H1 (cell line): ENCODE measurements at regions not wholly inside any gene's neighbourhood (a gene's known extent, or its start where the extent isn't known, plus 50 kb on each side); places are given as distances from the start of the nearest gene placed in this dataset.

Source experiments
- CTCF ChIA-PET: fragments of 300-600 bp; sonication (Branson Sonifier 250); formaldehyde crosslinking; loops from one replicate; lab custom pipeline; 2021; ENCODE audit not compliant: partially characterized antibody; lab: Charles Lee
- POLR2A ChIA-PET: fragments of 300-600 bp; sonication (Branson Sonifier 250); formaldehyde crosslinking; loops from one replicate; lab custom pipeline; 2021; ENCODE audit warnings: inconsistent platforms; ENCODE audit not compliant: partially characterized antibody; lab: Charles Lee
- DNase-seq, 2 experiments: peaks; one replicate each; pipeline versions ENCODE4 v3.0.0 to v3.0.0-alpha.2; 2010 to 2022; ENCODE audit warnings: low spot score in 2 of 2, low read depth in 1 of 2, mixed read lengths in 1 of 2
- FAIRE-seq: peaks from 2 replicates; lab custom pipeline; 2011; peaks lifted over from hg19 to GRCh38; lab: Jason Lieb, UNC
- H2AFZ ChIP-seq: 2 replicates; pipeline ENCODE4 v1.8.1; 2012; ENCODE audit warnings: low read length, inconsistent platforms
- H2AK5ac ChIP-seq: 2 replicates; pipeline ENCODE4 v1.6.1; 2013; ENCODE audit warnings: low read depth, low read length
- H2BK120ac ChIP-seq: replicated peaks from 2 replicates; pipeline ENCODE3; 2013; ENCODE audit warnings: low read depth, low read length, inconsistent platforms
- H2BK12ac ChIP-seq: 2 replicates; pipeline ENCODE4 v1.6.1; 2013; ENCODE audit warnings: low read depth, low read length
- H2BK15ac ChIP-seq: 2 replicates; pipeline ENCODE4 v1.6.1; 2013; ENCODE audit warnings: low read length
- H2BK20ac ChIP-seq: 2 replicates; pipeline ENCODE4 v1.6.1; 2013; ENCODE audit warnings: low read length
- H2BK5ac ChIP-seq: 2 replicates; pipeline ENCODE4 v1.6.1; 2013; ENCODE audit warnings: low read depth, low read length
- H3K14ac ChIP-seq: 2 replicates; pipeline ENCODE4 v1.6.1; 2013; ENCODE audit warnings: inconsistent platforms; ENCODE audit not compliant: insufficient read length
- H3K18ac ChIP-seq: 2 replicates; pipeline ENCODE4 v1.6.1; 2013; ENCODE audit warnings: low read length; ENCODE audit errors: extremely low read depth
- H3K23ac ChIP-seq: 2 replicates; pipeline ENCODE4 v1.6.1; 2013; ENCODE audit warnings: inconsistent platforms; ENCODE audit not compliant: insufficient read length
- H3K23me2 ChIP-seq: 2 replicates; pipeline ENCODE4 v1.6.1; 2013; ENCODE audit warnings: low read depth, low read length
- H3K27ac ChIP-seq: 2 replicates; pipeline ENCODE4 v1.6.1; 2011; ENCODE audit warnings: low read depth, low read length, inconsistent platforms
- H3K27me3 ChIP-seq, 4 experiments: replicated peaks in 1 of 4; 1 replicate in 1 of 4; 2 replicates in 3 of 4; pipeline versions ENCODE4 v1.6.1 to v1.8.1; 2011 to 2013; ENCODE audit warnings: low read length in 3 of 4, mild to moderate bottlenecking in 3 of 4, inconsistent platforms in 2 of 4, mixed read lengths in 2 of 4, moderate library complexity in 1 of 4; ENCODE audit not compliant: control insufficient read depth in 3 of 4, insufficient read depth in 3 of 4; ENCODE audit errors: extremely low read depth in 1 of 4
- H3K36me3 ChIP-seq, 4 experiments: 2 replicates each; pipeline versions ENCODE4 v1.6.1 to v1.8.1; 2011 to 2013; ENCODE audit warnings: mild to moderate bottlenecking in 4 of 4, low read length in 3 of 4, moderate library complexity in 2 of 4, control low read depth in 1 of 4, inconsistent platforms in 1 of 4; ENCODE audit not compliant: insufficient read depth in 4 of 4, control insufficient read depth in 2 of 4
- H3K4ac ChIP-seq: replicated peaks from 2 replicates; pipeline ENCODE3; 2013; ENCODE audit warnings: low read length, low read depth, mixed read lengths, inconsistent platforms; ENCODE audit not compliant: insufficient read length
- H3K4me1 ChIP-seq, 4 experiments: replicated peaks in 1 of 4; 1 replicate in 1 of 4; 2 replicates in 3 of 4; pipeline versions ENCODE4 v1.6.1 to v1.8.1; 2011 to 2013; ENCODE audit warnings: low read length in 3 of 4, inconsistent platforms in 2 of 4, mixed read lengths in 1 of 4; ENCODE audit not compliant: insufficient read depth in 4 of 4, control insufficient read depth in 3 of 4
- H3K4me2 ChIP-seq, 2 experiments: 2 replicates each; pipeline versions ENCODE4 v1.6.1 to v1.8.1; 2011 to 2013; ENCODE audit warnings: low read depth in 2 of 2, low read length in 2 of 2, control low read depth in 1 of 2, inconsistent platforms in 1 of 2, mild to moderate bottlenecking in 1 of 2; ENCODE audit not compliant: insufficient read depth in 1 of 2
- H3K4me3 ChIP-seq, 4 experiments: fragments of 200-600, 300-600 bp in 1 of 4; sonication (generic), shearing (Covaris generic), sonication (Bioruptor Twin) in 1 of 4; 2 replicates each; pipeline versions ENCODE4 v1.5.1 to v1.8.1; 2011 to 2016; ENCODE audit warnings: low read length in 4 of 4, low read depth in 3 of 4, control low read depth in 2 of 4, inconsistent platforms in 2 of 4, mild to moderate bottlenecking in 2 of 4, mixed read lengths in 1 of 4, moderate library complexity in 1 of 4; ENCODE audit not compliant: insufficient read depth in 2 of 4; ENCODE audit errors: extremely low read depth in 1 of 4
- H3K56ac ChIP-seq: replicated peaks from 2 replicates; pipeline ENCODE3; 2013; ENCODE audit warnings: low read depth, mild to moderate bottlenecking, mixed read lengths, low read length, inconsistent platforms; ENCODE audit not compliant: insufficient read length
- H3K79me1 ChIP-seq: 2 replicates; pipeline ENCODE4 v1.6.1; 2013; ENCODE audit warnings: low read depth, low read length, control low read depth
- H3K79me2 ChIP-seq, 2 experiments: 2 replicates each; pipeline versions ENCODE4 v1.6.1 to v1.8.1; 2012 to 2013; ENCODE audit warnings: low read length in 2 of 2, mild to moderate bottlenecking in 2 of 2, inconsistent platforms in 1 of 2; ENCODE audit not compliant: insufficient read depth in 2 of 2, control insufficient read depth in 1 of 2
- H3K9ac ChIP-seq, 4 experiments: replicated peaks in 1 of 4; 1 replicate in 1 of 4; 2 replicates in 3 of 4; pipeline versions ENCODE4 v1.6.1 to v1.8.1; 2011 to 2013; ENCODE audit warnings: low read depth in 3 of 4, low read length in 3 of 4, control low read depth in 2 of 4, mild to moderate bottlenecking in 2 of 4, moderate library complexity in 2 of 4, inconsistent platforms in 1 of 4; ENCODE audit errors: extremely low read depth in 1 of 4
- H3K9me3 ChIP-seq, 2 experiments: 2 replicates each; pipeline versions ENCODE4 v1.6.1 to v1.8.1; 2012 to 2013; ENCODE audit warnings: mild to moderate bottlenecking in 2 of 2, moderate library complexity in 2 of 2, control low read depth in 1 of 2, inconsistent platforms in 1 of 2, low read depth in 1 of 2, low read length in 1 of 2, mixed read lengths in 1 of 2; ENCODE audit not compliant: insufficient read depth in 2 of 2
- H4K20me1 ChIP-seq, 2 experiments: replicated peaks in 1 of 2; 2 replicates each; pipeline versions ENCODE3 to v1.8.1; 2011 to 2013; ENCODE audit warnings: inconsistent platforms in 2 of 2, low read length in 2 of 2, mild to moderate bottlenecking in 1 of 2; ENCODE audit not compliant: insufficient read depth in 2 of 2, control insufficient read depth in 1 of 2
- H4K5ac ChIP-seq: 2 replicates; pipeline ENCODE4 v1.6.1; 2013; ENCODE audit warnings: low read length, low read depth, mixed read lengths, inconsistent platforms; ENCODE audit not compliant: insufficient read length
- H4K8ac ChIP-seq: 2 replicates; pipeline ENCODE4 v1.8.0; 2013; ENCODE audit warnings: mild to moderate bottlenecking, moderate library complexity, low read length, inconsistent platforms; ENCODE audit not compliant: insufficient read depth; ENCODE audit errors: extremely low read depth
- H4K91ac ChIP-seq: replicated peaks from 2 replicates; pipeline ENCODE3; 2013; ENCODE audit warnings: low read length, mixed read lengths, inconsistent platforms; ENCODE audit not compliant: insufficient read length
- BRCA1 ChIP-seq: IDR thresholded peaks from 2 replicates; pipeline ENCODE4 v1.6.1; 2012; ENCODE audit warnings: low read depth, low read length, improper control_type of control experiment
- CBX8 ChIP-seq: fragments of 300-800, 300-1000 bp; sonication (generic); IDR thresholded peaks from 2 replicates; pipeline ENCODE4 v1.7.1; 2016; ENCODE audit warnings: low read depth, low read length, borderline replicate concordance
- WGBS, 2 experiments: shearing (Covaris generic) in 1 of 2; methylation state at CpG; one replicate each; pipeline versions ENCODE4 v1.1.6 to v1.1.7; 2013 to 2015; ENCODE audit warnings: low lambda C conversion rate in 2 of 2, mixed read lengths in 2 of 2, inconsistent platforms in 1 of 2, low coverage in 1 of 2, missing lambda C conversion rate in 1 of 2; ENCODE audit not compliant: insufficient replicate concordance in 2 of 2, insufficient coverage in 1 of 2, insufficient read length in 1 of 2; ENCODE audit errors: extremely low coverage in 1 of 2, missing lambda C conversion rate in 1 of 2; 5-methylcytosine and 5-hydroxymethylcytosine counted together

DNA sequence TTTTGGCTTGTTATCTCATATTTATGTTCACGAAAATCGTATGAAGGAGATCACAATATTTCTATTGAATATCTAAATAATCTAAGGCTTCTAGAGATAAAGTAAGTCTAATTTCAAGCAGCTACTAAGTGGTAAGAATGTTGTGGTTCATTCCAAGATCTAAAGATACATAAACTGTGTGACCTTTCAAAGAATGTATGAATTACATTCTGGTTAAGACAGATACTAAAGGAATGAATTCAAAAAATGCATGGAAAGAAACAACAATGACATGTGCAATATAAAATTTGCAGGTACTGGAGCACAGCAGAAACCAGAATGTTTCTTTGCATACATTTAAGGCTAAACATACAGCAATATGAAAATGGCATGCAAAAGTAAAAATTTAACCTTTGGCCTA, 1214.6 kb downstream of the CDH8 start:
- Histone ChIP-seq H3K79me2 (no peaks in the 10 kb centered on the region), H3K79me1 (no peaks in the 10 kb centered on the region), H2BK15ac (no peak overlapping the region), H3K18ac (no peak overlapping the region), H4K20me1 (no peaks in the 10 kb centered on the region), H2BK12ac (no peak overlapping the region), H3K14ac (no peak overlapping the region), H4K8ac (no peak overlapping the region), H4K91ac (no peak overlapping the region), H3K9ac (no peak overlapping the region), H2AK5ac (no peak overlapping the region), H3K56ac (no peak overlapping the region), H3K9me3 (no peaks in the 10 kb centered on the region), H3K4me1 (no peaks in the 10 kb centered on the region), H2AFZ (no peak overlapping the region), H2BK5ac (no peak overlapping the region), H3K27me3 (no peaks in the 10 kb centered on the region), H3K23ac (no peak overlapping the region), H3K23me2 (no peaks in the 10 kb centered on the region), H3K4me2 (no peak overlapping the region), H2BK120ac (no peak overlapping the region), H2BK20ac (no peak overlapping the region), H4K5ac (no peak overlapping the region), H3K4ac (no peak overlapping the region), H3K27ac (no peak overlapping the region), H3K4me3 (no peak overlapping the region), H3K36me3 (no peaks in the 10 kb centered on the region)
- DNase-seq (no peak), FAIRE-seq (no peak)
- WGBS, 2 experiments, result 98% methylated on average over 2 of the region's 2 CpGs; no CpG with 5 or more reads in 1 of the 2 experiments
- ChIA-PET CTCF (no interaction called here), POLR2A (no interaction called here)
- TF ChIP-seq BRCA1 (no peak), CBX8 (no peak)
